GM12878 (cell line): ENCODE measurements at regions not wholly inside any gene's neighbourhood (a gene's known extent, or its start where the extent isn't known, plus 50 kb on each side); places are given as distances from the start of the nearest gene placed in this dataset.

Source experiments
- ATAC-seq: fragments of 200-7000 bp; cut with Tn5 transposase; 3 replicates; pipeline ENCODE4 v1.9.1; 2020; ENCODE audit warnings: mild to moderate bottlenecking, moderate library complexity
- BruUV-seq: library from RNA; stranded (reverse); fragments of 400-500 nt; replicated peaks from 2 replicates; lab custom pipeline; 2021; lab: Mats Ljungman, UMichigan
- CTCF ChIA-PET: fragments of 300-600 bp; sonication (Branson Sonifier 250); formaldehyde crosslinking; extraction: SDS; loops from one replicate; lab custom pipeline; 2021; ENCODE audit warnings: inconsistent platforms; lab: Yijun Ruan, JAX
- POLR2A ChIA-PET: fragments of 350-600 bp; formaldehyde crosslinking; extraction: SDS; loops from one replicate; lab custom pipeline; 2021; ENCODE audit warnings: inconsistent platforms; lab: Charles Lee
- RAD21 ChIA-PET: fragments of 300-600 bp; sonication (Branson Sonifier 250); formaldehyde crosslinking; loops from one replicate; lab custom pipeline; 2023; ENCODE audit warnings: antibody characterized with exemption; ENCODE audit not compliant: unreplicated experiment; lab: Charles Lee
- SMC1A ChIA-PET: fragments of 300-600 bp; sonication (Branson Sonifier 250); formaldehyde crosslinking; loops from one replicate; lab custom pipeline; 2023; ENCODE audit not compliant: unreplicated experiment, uncharacterized antibody; lab: Charles Lee
- DNase-seq: peaks from one replicate; pipeline ENCODE4 v3.0.0-alpha.2; 2011; ENCODE audit warnings: low read depth, low spot score
- FAIRE-seq: peaks from 3 replicates; lab custom pipeline; 2011; peaks lifted over from hg19 to GRCh38; lab: Jason Lieb, UNC
- H2AFZ ChIP-seq: 2 replicates; pipeline ENCODE4 v1.6.0; 2011; ENCODE audit warnings: low read depth, low read length, control low read depth; ENCODE audit not compliant: control insufficient read depth
- H3K27ac ChIP-seq: 2 replicates; pipeline ENCODE4 v1.5.1; 2011; ENCODE audit warnings: control low read depth; ENCODE audit not compliant: control insufficient read depth, insufficient read depth
- H3K27me3 ChIP-seq, 2 experiments: replicated peaks in 1 of 2; 2 replicates each; pipeline versions ENCODE4 v1.6.0 to v1.6.1; 2011; ENCODE audit warnings: low read length in 1 of 2; ENCODE audit not compliant: control insufficient read depth in 2 of 2, insufficient read depth in 2 of 2
- H3K36me3 ChIP-seq, 2 experiments: 2 replicates each; pipeline ENCODE4 v1.5.1; 2011; ENCODE audit warnings: low read length in 1 of 2; ENCODE audit not compliant: control insufficient read depth in 2 of 2, insufficient read depth in 2 of 2
- H3K4me1 ChIP-seq: 2 replicates; pipeline ENCODE4 v1.6.1; 2011; ENCODE audit warnings: mild to moderate bottlenecking, low read length, moderate library complexity, mixed read lengths; ENCODE audit not compliant: control insufficient read depth, insufficient read depth
- H3K4me2 ChIP-seq: 2 replicates; pipeline ENCODE4 v1.6.0; 2011; ENCODE audit warnings: control low read depth; ENCODE audit not compliant: control insufficient read depth, insufficient read depth
- H3K4me3 ChIP-seq: fragments of 200-600 bp; sonication (generic); 2 replicates; pipeline ENCODE4 v1.5.1; 2016
- H3K79me2 ChIP-seq: 2 replicates; pipeline ENCODE4 v1.6.0; 2011; ENCODE audit warnings: low read length; ENCODE audit not compliant: control insufficient read depth, insufficient read depth
- H3K9ac ChIP-seq: 2 replicates; pipeline ENCODE4 v1.8.0; 2011; ENCODE audit warnings: low read length, control low read depth, mixed read lengths; ENCODE audit not compliant: control insufficient read depth, insufficient read depth
- H3K9me3 ChIP-seq: replicated peaks from 3 replicates; pipeline ENCODE4 v1.5.1; 2011; ENCODE audit warnings: mild to moderate bottlenecking, low read length; ENCODE audit not compliant: control insufficient read depth, insufficient read depth
- H4K20me1 ChIP-seq: 2 replicates; pipeline ENCODE4 v1.6.0; 2011; ENCODE audit not compliant: control insufficient read depth, insufficient read depth
- E2F4 ChIP-seq: IDR thresholded peaks from 2 replicates; pipeline ENCODE4 v1.6.1; 2012; ENCODE audit warnings: low read depth, low read length, improper control_type of control experiment
- EGR1 ChIP-seq, 2 experiments: IDR thresholded peaks; 1 replicate in 1 of 2; 2 replicates in 1 of 2; pipeline ENCODE4 v1.6.1; 2011 to 2012; ENCODE audit warnings: low read depth in 2 of 2, low read length in 2 of 2, borderline replicate concordance in 1 of 2, mild to moderate bottlenecking in 1 of 2, moderate library complexity in 1 of 2
- ELK1 ChIP-seq: IDR thresholded peaks from 2 replicates; pipeline ENCODE4 v1.6.1; 2012; ENCODE audit warnings: low read depth, low read length, improper control_type of control experiment
- HDAC6 ChIP-seq: fragments of 200-600 bp; sonication (generic); IDR thresholded peaks from one replicate; pipeline ENCODE4 v1.8.0; 2017; ENCODE audit warnings: antibody characterized with exemption; ENCODE audit not compliant: unreplicated experiment
- IKZF2 ChIP-seq, 2 experiments: fragments of 450-650 bp; IDR thresholded peaks; 2 replicates each; pipeline ENCODE4 v1.6.1; 2017; ENCODE audit warnings: mild to moderate bottlenecking in 2 of 2, moderate library complexity in 2 of 2
- JUNB ChIP-seq: IDR thresholded peaks from 2 replicates; pipeline ENCODE4 v1.6.1; 2016; ENCODE audit warnings: antibody characterized with exemption, mild to moderate bottlenecking
- NFIC ChIP-seq: IDR thresholded peaks from 2 replicates; pipeline ENCODE4 v1.6.1; 2012; ENCODE audit warnings: low read depth, mild to moderate bottlenecking, inconsistent platforms, low read length, moderate library complexity
- PML ChIP-seq: IDR thresholded peaks from 2 replicates; pipeline ENCODE4 v1.6.1; 2012; ENCODE audit warnings: low read length, inconsistent platforms
- PRDM15 ChIP-seq: fragments of 450-650 bp; formaldehyde crosslinking; IDR thresholded peaks from 2 replicates; pipeline ENCODE4 v1.4.0; 2020; ENCODE audit warnings: mild to moderate bottlenecking, moderate library complexity
- SMC3 ChIP-seq: IDR thresholded peaks from 2 replicates; pipeline ENCODE4 v1.6.1; 2011; ENCODE audit warnings: low read length, improper control_type of control experiment, borderline replicate concordance
- STAT3 ChIP-seq: IDR thresholded peaks from 2 replicates; pipeline ENCODE4 v1.6.1; 2011; ENCODE audit warnings: low read depth, low read length, improper control_type of control experiment
- TARDBP ChIP-seq: IDR thresholded peaks from 2 replicates; pipeline ENCODE4 v1.6.1; 2016; ENCODE audit warnings: borderline replicate concordance
- WGBS: methylation state at CpG from one replicate; pipeline ENCODE4 v1.1.6; 2016; ENCODE audit warnings: low lambda C conversion rate; ENCODE audit not compliant: insufficient replicate concordance, insufficient coverage; ENCODE audit errors: missing lambda C conversion rate; 5-methylcytosine and 5-hydroxymethylcytosine counted together
- in situ Hi-C: fragments of 300-500 bp; cut with MboI; formaldehyde crosslinking; loops from 9 replicates; pipeline ENCODE4 v1.14.3; 2018; ENCODE audit warnings: mixed read lengths
- intact Hi-C: fragments of 100-400 bp; cut with micrococcal nuclease; formaldehyde crosslinking; loops from one replicate; pipeline ENCODE4 v1.14.2; 2022; ENCODE audit not compliant: unreplicated experiment

GRCh38 chr9:119839888-119840287 is 470.7 kb upstream of the BRINP1 start:
- Histone ChIP-seq H3K4me2 (no peak overlapping the region), H2AFZ (no peak overlapping the region), H3K79me2 (no peaks in the 10 kb centered on the region), H3K4me1 (no peaks in the 10 kb centered on the region), H3K4me3 (no peak overlapping the region), H3K27me3 (no peaks in the 10 kb centered on the region)
- 29% methylated on average over 9 of the region's 9 CpGs for WGBS
- FAIRE-seq, result no peak
- ChIA-PET SMC1A (no interaction called here), RAD21 (no interaction called here)
- in situ Hi-C loops, result no loop called here
- TF ChIP-seq PRDM15 (CRISPR knock-in tag), result no peak
- TF ChIP-seq NFIC, result no peak
- no peak for TF ChIP-seq IKZF2 (IDR thresholded peaks at IDR 0.05)
- TF ChIP-seq PML, result no peak
- no peak for TF ChIP-seq HDAC6
- TF ChIP-seq ELK1, result no peak
- TF ChIP-seq E2F4, result no peak
- TF ChIP-seq SMC3, result no peak
- TF ChIP-seq TARDBP, result no peak
- no peak for TF ChIP-seq EGR1 (IDR thresholded peaks at IDR 0.05; ENCODE audit: borderline replicate concordance in 1 of 2, low read depth in 2 of 2, low read length in 2 of 2)
- TF ChIP-seq STAT3, result no peak
- TF ChIP-seq JUNB, result no peak
- TF ChIP-seq, all 136 proteins: peak for 0
- CTCF ChIA-PET, result interaction anchor here (0.6 kb wide), 1 partner anchor 13 kb away, joined by 3 read pairs; no protein-coding TSS in a partner anchor
- BruUV-seq, result no TSS peak
- Histone ChIP-seq H3K27ac (no peak overlapping the region), H3K36me3 (no peaks in the 10 kb centered on the region), H3K9ac (no peak overlapping the region), H3K9me3 (no peaks in the 10 kb centered on the region), H4K20me1 (no peaks in the 10 kb centered on the region)
- POLR2A ChIA-PET, result no interaction called here
- intact Hi-C loops, result no loop called here
- ATAC-seq, result no peak
- no peak for DNase-seq
